Right lobe of liver (tissue), 4 donors: ENCODE measurements at regions not wholly inside any gene's neighbourhood (a gene's known extent, or its start where the extent isn't known, plus 50 kb on each side); places are given as distances from the start of the nearest gene placed in this dataset.

Experiments
- POLR2A ChIP-seq: fragments of 450-650 bp; IDR thresholded peaks from one replicate; pipeline ENCODE4 v1.6.1; 2017; ENCODE audit warnings: antibody characterized with exemption, mild to moderate bottlenecking
- TF ChIP-seq, protein P1 (sequence below), 4 donors: fragments of 200-600 bp in 3 of 4; fragments of 450-650 bp in 1 of 4; IDR thresholded peaks; one replicate each; pipeline versions ENCODE4 v1.5.1 to v1.8.0; 2016 to 2022; ENCODE audit warnings: antibody characterized with exemption in 4 of 4, mild to moderate bottlenecking in 2 of 4
- donor health status: DM: no; HTN: no; CAD: no.
- donor health status: DM: no; HTN: no; CAD: no.
- donor health status: DM: no; HTN: yes; CAD: no.

DNA sequence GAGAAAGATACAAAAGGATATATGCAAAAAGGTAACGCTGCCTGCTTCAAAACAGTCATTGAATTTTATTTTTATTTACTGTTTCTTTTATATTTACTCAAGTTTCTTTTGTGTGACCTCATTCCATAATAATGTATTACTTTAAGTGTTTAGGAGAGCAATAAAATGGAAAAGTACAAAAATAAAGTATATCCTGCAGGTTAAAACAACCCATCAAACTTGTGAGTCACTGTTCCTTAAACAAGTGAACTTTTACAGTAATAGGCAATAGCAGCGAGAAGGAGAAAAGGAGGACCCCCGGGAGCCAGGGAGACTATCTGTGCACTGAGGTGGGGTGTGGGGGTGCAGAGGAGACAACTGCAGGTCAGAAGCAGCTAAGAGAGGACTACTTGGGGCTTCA is 124.5 kb downstream of the EN1 start:
- TF ChIP-seq, protein P1, sequence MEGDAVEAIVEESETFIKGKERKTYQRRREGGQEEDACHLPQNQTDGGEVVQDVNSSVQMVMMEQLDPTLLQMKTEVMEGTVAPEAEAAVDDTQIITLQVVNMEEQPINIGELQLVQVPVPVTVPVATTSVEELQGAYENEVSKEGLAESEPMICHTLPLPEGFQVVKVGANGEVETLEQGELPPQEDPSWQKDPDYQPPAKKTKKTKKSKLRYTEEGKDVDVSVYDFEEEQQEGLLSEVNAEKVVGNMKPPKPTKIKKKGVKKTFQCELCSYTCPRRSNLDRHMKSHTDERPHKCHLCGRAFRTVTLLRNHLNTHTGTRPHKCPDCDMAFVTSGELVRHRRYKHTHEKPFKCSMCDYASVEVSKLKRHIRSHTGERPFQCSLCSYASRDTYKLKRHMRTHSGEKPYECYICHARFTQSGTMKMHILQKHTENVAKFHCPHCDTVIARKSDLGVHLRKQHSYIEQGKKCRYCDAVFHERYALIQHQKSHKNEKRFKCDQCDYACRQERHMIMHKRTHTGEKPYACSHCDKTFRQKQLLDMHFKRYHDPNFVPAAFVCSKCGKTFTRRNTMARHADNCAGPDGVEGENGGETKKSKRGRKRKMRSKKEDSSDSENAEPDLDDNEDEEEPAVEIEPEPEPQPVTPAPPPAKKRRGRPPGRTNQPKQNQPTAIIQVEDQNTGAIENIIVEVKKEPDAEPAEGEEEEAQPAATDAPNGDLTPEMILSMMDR (IDR thresholded peaks at IDR 0.05): no peak
- TF ChIP-seq POLR2A: no peak
